ENCODE measurements at regions not wholly inside any gene's neighbourhood (a gene's known extent, or its start where the extent isn't known, plus 50 kb on each side); places are given as distances from the start of the nearest gene placed in this dataset.
"Not testable (repeated sequence)": the region's sequence is repeated elsewhere in the genome, so short reads cannot be mapped to it uniquely, and the experiment has no call there.

- TF ChIP-seq CTCF (conservative IDR thresholded peaks at IDR 0.05 in 1 of 2, IDR thresholded peaks at IDR 0.05 in 1 of 2; ENCODE audit: extremely low read depth in 1 of 2, insufficient read depth in 1 of 2, low read depth in 1 of 2, low read length in 2 of 2), result peak in 1 of 2 donors; percentile 2
- not testable (repeated sequence) for TF ChIP-seq EZH2 (IDR thresholded peaks at IDR 0.05; ENCODE audit: borderline replicate concordance, low read length)
Observed at GRCh38 chr16:21521390-21522143, 77.8 kb upstream of the METTL9 start.

Measured in mammary epithelial cell (primary cell).